ENCODE measurements at regions not wholly inside any gene's neighbourhood (a gene's known extent, or its start where the extent isn't known, plus 50 kb on each side); places are given as distances from the start of the nearest gene placed in this dataset.

DNA sequence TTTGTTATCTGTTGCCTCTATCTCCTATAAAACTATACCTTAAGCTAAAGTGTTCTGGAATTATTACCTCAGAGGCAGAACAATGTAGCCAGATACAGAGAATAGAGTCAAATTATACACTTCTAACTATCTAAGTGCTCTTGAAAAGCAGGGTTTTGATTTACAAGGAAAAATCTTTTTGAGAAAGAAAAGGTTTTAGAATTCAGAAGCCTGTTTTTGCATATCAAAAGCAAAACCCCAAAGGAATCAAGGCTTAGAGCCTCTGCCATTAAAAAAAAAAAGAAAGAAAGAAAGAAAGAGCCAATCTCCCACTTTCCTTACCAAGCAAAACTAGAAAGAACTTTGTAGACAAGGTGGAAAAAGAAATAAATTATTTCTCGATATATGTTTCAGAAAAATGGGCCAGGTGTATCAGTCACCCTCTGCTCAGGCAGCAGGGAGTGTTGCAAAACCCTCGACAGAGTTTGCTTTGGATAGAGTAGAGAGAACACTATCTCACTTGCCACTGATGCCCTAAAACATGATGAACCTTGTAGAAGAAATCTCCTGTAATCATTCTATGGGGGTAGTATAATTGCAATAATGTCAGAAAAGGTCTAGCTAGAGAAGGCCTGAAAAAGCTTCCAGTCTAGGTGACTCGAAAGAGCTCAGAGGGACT, 318.3 kb downstream of the PCDH10 start:
- TF ChIP-seq POLR2AphosphoS5 (IDR thresholded peaks at IDR 0.05; ENCODE audit: insufficient read depth in 1 of 2, low read depth in 1 of 2) (no peak), POLR2A (IDR thresholded peaks at IDR 0.05) (no peak)
- TF ChIP-seq, protein P1, sequence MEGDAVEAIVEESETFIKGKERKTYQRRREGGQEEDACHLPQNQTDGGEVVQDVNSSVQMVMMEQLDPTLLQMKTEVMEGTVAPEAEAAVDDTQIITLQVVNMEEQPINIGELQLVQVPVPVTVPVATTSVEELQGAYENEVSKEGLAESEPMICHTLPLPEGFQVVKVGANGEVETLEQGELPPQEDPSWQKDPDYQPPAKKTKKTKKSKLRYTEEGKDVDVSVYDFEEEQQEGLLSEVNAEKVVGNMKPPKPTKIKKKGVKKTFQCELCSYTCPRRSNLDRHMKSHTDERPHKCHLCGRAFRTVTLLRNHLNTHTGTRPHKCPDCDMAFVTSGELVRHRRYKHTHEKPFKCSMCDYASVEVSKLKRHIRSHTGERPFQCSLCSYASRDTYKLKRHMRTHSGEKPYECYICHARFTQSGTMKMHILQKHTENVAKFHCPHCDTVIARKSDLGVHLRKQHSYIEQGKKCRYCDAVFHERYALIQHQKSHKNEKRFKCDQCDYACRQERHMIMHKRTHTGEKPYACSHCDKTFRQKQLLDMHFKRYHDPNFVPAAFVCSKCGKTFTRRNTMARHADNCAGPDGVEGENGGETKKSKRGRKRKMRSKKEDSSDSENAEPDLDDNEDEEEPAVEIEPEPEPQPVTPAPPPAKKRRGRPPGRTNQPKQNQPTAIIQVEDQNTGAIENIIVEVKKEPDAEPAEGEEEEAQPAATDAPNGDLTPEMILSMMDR (IDR thresholded peaks at IDR 0.05): no peak
